Suppressor macrophage treated with lipopolysaccharide for 4 hours (primary cell): ENCODE measurements at regions not wholly inside any gene's neighbourhood (a gene's known extent, or its start where the extent isn't known, plus 50 kb on each side); places are given as distances from the start of the nearest gene placed in this dataset.

ENCODE experiments used
- DNase-seq: peaks from one replicate; pipeline ENCODE4 v3.0.0-alpha.2; 2020

DNA sequence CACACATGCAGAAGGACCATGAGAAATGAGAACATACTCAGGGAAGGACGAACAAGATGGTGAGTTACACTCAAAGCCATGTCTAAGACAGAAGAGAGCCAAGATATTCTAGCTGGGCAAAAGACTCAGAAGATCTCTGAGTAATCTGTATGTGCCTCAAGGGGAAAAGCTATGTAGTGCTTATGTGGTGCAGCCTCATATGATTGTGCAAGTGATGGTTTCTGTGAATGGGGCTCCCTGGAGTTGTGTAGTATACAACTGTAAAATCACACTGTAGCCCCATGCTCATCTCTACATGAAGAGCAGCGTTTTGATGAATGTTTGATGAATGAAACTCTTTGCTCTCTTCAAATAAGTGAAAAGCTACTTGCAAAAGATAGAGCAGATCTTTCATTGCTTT lies 57.5 kb downstream of the OSR1 start:
- DNase-seq: no peak

DNA sequence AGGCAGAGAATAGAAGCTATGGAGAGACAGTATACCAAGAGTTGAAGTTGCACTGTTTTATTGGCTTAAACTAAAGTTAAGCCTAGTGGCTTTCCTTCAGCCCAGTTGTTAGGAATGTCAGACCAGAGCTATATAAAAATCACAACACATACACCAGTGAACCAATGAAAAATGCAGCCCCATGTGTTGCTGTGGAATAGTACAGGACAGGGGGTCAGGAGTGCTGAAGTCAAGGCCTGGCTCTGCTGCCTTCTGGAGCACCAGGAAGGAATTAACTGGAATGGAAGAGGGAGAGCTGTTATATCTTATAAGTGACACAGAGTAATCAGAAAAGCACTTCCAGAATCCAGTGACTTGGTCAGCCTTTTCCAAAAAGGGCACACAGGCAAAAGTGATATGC lies 58.9 kb downstream of the OSR1 start:
- DNase-seq: no peak

DNA sequence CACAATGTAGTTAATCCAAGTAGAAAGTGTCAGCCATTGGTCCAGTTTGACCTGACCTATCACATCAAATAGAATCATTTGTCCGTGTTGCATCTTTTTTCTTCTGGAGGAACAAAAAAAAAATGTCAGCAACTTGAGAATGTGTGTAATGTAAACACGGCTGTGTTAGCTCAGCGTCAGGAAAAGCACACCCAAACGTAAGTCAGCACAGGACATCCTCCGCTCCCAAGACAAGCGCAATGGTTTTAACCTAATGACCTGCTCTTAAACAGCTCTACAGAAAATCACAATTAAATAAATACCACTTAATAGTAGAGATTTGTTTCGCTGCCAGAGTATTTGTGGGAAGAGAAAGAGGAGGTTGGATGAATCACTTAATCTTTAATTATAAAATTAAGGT lies 59.4 kb downstream of the OSR1 start:
- no peak for DNase-seq

DNA sequence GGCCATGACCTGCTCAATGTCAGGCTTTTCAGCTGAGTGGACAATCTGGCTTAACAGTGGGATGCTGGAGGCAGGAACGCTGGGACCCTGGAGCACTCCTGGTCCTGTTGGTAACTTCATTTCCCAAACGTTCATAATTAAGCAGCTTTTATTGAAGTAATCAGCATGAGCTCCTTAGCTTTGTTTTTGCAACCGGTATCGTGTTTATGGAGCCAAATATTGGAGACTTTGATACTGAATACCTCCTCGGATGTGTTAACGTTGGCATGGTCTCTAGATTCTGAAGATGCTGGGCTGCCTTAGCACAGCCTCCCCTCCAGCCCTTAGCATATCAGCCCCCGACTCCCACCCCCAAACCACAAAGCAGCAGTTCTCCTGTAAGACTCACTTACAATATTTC lies 60.7 kb downstream of the OSR1 start:
- DNase-seq: no peak

DNA sequence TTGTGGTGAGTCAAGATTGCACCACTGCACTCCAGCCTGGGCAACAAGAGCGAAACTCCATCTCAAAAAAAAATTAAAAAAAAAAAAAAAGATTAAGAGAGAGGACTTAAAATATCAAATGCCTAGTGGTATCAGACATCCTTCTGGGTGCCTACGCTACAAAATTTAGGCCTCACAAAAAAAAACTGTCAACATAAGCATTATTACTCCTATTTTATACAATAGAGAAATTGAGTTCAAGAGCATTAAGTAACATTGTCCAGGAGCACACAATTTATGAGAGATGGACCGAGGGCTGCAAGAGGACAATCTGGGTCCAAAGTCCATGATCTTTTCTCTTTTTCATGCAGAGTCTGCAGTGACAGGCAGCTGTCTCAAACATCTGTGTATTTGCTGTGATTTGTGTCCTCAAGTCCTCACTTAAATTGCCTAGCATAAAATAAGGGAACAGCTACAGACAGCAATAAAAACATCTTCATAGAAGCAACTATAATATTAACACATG lies 62.4 kb downstream of the OSR1 start:
- DNase-seq: no peak

DNA sequence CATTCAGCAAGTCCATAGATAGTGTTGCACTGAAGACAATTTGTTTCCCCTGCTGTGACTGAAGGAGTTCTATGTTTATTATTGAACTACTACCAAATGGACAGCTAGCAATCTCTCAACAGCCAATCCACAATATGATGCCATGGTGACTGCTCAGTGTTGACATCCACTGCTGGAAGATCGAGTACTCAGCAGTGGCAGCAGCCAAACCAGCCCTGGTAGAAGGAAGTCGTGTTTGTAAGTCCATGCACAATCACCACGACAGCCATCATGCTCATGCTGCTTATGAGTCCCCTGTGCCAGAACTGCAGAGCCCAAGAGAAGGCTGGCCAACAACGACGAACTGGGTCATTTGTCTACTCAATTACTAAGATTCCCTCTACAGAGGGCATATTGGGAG lies 66.4 kb downstream of the OSR1 start:
- no peak for DNase-seq

DNA sequence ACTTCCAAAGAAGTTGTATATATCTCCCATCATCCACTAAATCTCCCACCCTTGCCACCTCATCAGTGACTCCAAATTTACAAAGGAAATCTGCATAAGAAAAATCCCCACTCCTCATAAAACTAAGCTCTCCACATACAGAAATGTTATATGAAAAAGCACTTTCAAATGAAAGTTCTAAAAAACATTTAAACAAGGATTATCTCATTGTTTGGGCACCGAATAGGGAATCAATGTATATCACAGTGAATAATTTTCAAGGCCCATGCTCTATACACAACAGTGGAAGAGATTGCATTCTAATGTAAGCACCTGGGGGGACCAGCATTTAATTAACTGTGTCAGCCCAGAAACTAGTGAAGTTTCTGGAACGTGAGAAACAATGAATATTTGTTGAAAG lies 70.1 kb downstream of the OSR1 start:
- no peak for DNase-seq

DNA sequence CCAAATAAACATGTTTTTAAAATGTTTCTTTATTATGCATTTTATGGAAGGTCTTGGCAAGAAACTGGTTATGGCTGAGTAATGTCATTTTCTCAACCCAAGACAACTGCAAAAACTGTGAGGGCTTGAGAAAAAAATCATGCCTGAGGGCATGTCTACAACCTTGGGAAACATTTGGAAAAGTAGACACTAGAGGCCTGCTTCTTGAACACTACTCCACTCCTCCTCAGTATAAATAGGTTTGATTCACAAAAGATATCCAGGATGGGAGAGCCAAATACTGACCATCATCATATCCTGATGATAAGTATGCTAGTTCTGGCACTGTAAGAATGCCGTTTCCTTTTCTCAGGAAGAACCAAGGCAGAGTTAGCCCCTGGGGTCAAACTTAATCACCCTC lies 71.1 kb downstream of the OSR1 start:
- DNase-seq: no peak

DNA sequence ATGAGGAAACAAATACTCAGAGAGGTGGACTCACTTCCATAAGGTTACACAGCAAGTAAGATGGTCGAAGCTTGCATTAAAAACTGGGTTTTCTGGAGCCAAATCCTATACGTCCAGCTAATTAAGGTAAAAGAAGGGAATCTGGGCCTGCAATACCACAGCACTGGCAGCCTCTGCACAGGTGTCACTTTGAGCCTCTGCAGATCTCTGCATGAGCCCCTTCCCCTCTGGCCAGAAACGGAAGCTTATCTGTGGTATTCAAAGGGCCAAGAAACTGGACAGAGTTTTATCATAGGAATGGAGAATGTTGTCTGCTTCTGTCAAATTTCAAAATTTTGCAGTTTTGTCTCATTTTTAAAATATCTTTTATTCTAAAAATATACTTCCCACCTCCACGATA lies 76.1 kb downstream of the OSR1 start:
- DNase-seq: no peak

DNA sequence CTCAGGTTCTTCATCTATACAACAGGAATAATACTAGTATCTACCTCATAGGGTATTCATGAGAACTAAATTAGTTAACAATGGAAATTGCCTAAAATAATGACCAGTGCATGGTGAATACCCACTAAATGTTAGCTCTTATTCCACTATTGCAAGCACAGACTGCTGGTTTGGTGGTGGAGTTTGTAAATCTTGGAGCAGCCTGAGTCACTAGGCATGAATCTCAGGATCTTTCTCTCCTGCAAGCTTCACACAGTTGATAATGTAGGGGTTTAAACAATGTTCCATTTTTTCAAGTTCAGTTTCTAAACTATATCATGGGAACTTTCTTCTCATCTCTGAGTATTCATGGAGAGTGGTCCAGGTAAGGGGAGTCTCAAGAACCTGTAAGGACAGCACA lies 84.0 kb downstream of the OSR1 start:
- DNase-seq: no peak

DNA sequence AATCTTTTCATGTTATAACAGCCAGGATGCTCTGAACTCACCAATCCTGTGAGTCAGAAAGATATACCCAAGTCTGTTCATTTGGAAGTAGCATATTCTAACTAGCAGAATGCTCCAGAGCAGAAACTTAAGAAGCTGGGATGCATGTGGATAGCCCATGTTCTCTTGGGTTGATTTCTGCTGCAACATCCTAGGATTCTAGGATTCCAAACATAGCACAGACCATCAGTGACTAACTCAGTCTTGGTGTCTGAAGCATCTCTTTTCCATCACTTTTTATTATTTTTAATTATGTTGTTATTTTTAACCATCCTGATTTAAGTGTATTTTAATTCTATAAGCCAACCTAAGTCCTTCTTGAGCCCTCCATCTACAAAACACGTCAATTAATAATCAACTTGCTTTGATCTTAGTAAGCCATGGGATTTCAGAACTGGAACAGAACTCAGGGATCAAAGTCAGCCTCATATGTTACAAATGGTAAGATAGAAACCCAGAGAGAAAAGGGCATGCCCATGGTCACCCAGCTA lies 85.4 kb downstream of the OSR1 start:
- no peak for DNase-seq

DNA sequence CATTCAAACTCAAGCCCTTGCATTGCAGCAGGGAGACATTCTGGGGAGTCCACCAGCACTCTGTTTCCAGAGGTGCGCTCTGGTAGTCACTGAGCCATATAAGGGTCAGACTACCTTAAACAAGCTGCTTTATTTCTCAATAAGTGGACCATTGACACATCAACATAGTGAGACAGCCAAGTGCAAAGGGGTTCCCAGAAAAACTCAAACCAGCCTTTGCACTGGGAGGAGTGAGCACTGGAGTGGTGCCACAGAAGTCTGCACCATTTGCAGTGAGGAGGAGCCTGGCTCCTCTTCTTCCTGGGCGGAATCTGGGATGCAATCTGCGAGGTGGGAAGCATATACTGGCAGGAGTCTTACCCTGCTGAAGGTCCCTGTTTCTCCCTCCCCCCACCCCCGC lies 86.4 kb downstream of the OSR1 start:
- no peak for DNase-seq

DNA sequence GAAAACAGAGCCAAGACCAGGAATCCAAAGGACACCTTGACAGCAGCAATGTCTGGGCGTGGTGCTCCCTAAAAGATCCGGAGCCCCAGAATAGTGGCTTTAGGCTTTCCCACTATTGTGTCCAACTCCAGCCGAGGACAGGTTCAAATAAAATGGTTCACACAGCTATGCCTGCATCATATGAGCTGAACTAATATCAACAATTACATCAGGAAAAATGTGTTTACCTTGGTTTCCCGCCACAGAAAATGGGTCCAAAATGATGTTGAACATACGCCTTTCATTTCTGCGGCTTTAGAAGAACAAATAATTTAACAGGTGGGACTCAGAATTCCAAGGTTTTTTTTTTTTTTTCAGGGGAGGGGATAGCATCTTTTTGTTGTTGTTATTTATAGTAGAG lies 93.6 kb downstream of the OSR1 start:
- no peak for DNase-seq

DNA sequence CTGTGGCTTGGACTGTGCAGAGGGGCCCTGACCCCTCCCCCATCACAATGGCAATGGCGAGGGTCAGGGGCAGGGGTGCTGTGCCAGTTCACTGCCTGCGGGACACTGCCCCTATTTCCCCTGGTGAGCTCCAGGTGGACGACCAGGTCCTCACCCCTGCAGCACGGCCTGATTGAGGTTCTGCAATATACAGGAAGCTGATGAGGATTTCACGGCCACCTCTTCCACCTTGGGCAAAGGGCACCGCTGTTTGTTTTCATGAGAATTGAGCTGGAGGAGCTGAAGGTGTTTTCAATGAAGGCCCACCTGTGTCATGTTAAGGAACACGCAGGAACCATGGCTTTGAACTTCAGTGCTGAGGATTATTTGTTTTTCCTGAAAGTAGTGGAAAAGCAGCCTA lies 96.3 kb downstream of the OSR1 start:
- DNase-seq: no peak

DNA sequence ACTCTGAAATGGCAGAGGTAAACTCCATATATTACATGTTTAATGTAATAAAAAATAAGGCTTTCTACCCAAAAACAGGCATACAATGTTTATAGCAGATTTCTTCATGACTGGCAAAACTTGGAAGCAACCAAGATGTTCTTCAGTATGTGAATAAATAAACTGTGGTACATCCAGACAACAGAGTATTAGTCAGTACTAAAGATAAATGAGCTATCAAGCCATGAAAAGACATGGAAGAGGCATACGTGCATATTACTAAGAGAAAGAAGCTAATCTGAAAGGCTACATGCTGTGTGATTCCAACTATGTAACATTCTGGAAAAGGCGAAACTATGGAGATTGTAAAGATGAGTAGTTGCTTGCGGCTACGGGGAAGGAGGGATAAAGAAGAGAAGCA lies 97.4 kb downstream of the OSR1 start:
- DNase-seq: no peak

DNA sequence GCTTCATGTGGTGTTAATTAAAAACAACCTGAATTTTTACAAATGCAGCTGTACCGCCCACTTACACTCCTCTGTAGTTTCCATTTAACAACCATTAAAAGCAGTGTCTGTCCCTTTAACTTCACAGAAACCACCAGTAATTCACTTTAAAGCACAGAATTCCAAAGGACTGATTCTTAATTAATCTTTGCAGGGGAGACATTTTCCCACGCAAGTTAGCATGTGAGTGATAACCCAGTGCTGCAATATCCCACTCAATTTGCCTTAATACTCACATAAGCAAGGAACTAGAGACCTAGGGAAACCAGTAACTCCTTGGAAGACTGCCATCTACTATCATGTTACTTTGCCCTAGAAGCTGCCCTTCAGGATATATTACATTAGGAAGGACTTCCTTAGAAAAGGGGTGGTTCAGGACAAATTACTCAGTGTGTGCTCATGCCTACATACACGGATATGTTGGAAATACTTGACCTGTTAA lies 102.3 kb downstream of the OSR1 start:
- no peak for DNase-seq

DNA sequence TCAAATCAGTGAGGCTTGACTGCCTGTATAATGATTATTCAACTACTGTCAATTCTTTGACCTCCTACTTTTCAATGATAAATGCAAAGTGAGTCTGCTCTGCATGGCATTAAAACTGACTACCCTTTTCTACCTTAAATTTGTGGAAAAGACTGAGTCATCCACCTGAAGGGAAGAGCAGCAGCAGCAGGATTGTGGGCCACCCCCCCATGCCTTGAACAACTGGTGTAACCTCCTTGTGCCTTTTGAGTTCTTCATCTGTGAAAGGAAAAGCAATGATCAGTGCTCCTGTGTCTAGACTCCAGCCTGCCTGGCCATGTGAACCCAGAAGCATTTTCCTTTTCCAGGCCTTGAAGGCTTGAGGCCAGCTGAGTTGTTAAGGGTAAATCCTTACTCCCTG lies 102.9 kb downstream of the OSR1 start:
- no peak for DNase-seq

DNA sequence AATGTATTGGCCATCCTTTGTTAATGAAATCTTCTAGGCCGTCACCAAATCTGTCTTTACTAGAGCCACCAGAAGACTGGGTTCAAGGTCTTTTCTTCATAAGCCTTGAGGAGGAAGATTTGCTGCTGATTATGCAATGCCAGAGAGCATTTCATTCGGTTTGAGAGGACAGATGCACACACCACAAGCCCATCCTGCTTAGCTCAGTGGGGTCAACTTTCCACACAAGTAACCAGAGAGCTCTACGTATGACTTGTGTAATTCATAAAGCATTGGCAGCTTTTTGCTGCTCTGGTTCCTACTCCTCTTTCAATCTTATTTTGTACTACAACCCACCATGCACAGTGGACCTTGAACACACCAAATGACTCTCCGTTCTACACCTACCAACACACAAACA lies 106.9 kb downstream of the OSR1 start:
- no peak for DNase-seq

DNA sequence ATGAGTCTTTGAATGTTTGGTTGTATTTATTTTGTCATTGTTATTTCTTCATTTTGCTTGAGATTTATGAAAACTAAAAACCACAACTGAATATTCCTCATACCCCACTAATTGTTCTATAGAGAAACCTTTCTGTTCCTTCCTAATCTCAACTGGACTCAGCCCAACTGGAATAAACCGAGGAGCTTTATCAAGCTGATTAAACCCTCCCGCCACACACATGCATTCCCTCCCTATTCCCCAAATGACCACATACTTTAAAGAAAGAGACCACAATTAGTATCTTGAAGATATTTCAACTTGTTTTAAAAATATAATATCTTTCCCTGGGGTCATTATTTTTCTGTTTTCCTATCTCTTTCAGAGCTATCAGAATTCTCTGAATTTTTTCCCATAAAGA lies 107.5 kb downstream of the OSR1 start:
- DNase-seq: no peak

DNA sequence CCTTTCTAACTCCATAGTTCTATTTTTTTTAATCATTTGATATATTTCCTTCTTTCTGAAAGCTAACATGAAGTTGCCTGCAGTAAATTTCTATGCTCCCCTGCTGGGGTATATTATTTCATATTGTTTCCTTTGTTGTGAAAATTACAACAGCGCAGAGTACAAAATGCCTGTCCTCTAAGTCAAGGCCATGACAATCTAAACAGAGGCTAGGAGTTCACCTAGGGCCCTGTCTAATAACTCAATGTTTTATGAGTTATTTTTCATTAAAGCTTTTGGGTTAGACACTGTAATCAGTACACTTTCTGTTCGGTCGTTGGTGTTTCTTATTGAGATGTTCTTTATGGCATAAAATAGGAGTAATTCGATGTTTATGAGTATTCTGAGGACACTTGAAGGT lies 111.2 kb downstream of the OSR1 start:
- DNase-seq: no peak

DNA sequence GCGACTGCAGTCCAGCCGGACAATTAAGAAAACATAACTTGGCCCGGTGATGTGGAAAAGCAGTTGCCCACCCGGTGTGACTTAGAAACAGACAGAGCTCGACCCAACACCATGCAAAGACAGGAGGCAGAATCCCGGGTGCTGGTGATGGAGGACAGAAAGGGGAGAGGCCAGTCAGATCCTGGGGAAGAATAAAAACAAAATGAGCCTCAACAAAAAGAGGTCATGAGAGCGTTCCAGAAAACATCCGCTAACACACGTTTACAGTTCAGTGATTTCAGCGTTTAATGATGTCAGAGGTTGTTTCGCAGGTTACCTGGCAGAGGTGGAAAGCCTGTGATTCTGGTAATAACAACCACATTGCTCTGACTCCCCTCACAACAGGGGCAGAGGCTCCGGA lies 111.9 kb downstream of the OSR1 start:
- DNase-seq: no peak

DNA sequence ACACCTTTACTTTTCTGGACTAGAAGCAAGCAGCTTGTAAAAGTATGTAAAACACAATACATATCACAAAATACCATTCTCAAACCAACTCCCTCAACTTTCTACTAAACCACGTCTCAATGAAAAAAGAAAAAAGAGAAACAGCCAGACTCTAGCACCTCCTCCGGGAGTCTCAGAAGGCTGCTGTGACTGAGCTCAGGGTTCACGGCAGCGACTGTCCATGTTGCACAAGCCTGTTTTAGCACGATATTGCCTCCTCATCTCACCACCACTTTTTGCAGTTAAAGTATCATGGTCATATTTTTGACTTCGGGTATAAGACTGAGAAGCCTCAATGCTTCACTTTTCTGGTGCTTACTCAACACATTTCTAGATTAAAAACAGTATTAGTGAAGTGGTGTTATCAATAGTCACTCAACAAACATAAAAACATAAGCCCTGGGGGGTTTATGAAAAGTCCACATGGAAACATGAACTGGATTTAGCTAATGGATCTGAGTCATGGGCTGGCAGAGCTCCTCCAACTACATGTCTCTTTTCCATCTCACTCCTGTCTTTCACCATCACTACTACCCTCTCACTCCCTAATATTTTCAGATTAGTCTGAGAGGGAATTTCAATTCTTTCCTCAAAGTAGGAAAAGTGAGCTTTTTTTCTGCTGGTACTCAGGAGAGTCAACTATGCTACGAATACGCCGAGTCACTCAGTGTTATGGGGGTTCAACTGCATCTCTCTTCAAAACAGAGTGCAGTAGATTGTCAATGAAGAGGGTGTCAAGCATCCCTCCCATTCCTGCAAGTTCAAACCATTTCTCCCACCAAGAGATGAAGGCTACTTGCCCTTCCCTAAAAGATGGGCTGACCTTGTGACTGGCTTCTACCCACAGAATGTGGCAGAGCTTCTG lies 113.7 kb downstream of the OSR1 start:
- no peak for DNase-seq

DNA sequence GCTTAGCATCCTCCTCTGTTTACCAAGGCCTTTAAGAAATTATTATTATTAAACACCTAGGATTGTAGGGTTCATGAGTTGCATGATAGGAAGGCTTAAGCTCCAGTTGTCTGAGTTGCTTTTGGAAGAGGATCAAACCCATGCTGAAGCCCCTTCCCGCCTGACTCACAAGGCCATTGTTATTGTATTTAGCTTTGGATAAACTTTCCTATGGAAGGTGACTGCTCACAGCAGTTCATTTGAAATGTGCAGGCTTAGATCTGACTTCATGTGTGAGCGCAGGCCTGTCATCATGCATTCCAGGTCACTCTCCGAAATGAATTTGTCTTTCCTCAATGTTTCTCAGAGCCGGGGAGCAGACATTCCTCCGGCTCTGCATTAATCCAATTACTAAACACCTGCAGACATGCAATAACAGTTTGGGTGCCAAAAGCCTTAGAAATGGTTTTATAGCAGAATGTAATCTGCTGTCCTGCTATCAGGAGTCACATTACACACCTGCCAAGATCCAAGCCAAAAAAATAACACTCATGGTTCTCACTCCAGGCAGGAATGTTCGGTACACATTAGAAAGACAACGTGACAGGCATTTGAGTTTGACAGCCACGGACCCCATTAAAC lies 119.9 kb downstream of the OSR1 start:
- DNase-seq: no peak

DNA sequence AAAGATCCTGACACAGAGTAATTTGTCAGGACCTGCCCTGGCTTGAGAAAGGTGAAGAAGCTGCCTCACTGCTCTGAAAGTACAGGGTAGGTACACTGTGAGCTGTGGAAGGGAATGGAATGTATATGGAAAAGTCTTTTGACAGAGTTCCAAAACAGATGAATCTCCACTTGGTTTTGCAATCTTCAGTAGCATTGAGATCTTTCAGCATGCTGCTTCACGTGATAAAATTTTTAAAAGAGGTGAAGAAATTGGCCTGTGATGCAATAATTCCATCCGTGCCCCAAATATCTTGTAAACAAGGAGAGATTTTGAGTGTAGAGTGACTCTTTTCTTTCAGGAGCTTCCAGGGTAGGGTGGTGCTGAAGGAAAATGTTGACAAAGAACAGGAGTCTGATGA lies 123.1 kb downstream of the OSR1 start:
- no peak for DNase-seq
